Spleen (tissue), 11 donors: ENCODE measurements at regions not wholly inside any gene's neighbourhood (a gene's known extent, or its start where the extent isn't known, plus 50 kb on each side); places are given as distances from the start of the nearest gene placed in this dataset.

ENCODE experiments used
- DNase-seq: peaks from one replicate; pipeline ENCODE4 v3.0.0-alpha.2; 2020
- H3K27ac ChIP-seq, 8 donors: fragments of 200-600 bp; sonication (generic) in 7 of 8; 1 replicate in 4 of 8; 2 replicates in 4 of 8; pipeline versions ENCODE4 v1.5.0 to v1.8.0; 2016 to 2021; ENCODE audit warnings: inconsistent platforms in 4 of 8, mild to moderate bottlenecking in 4 of 8, moderate library complexity in 1 of 8
- H3K27me3 ChIP-seq, 7 donors: fragments of 200-600 bp; sonication (generic) in 6 of 7; replicated peaks in 1 of 7; 1 replicate in 4 of 7; 2 replicates in 3 of 7; pipeline versions ENCODE4 v1.5.0 to v1.8.0; 2016 to 2021; ENCODE audit warnings: inconsistent platforms in 3 of 7, mild to moderate bottlenecking in 1 of 7
- H3K36me3 ChIP-seq, 6 donors: fragments of 200-600 bp; sonication (generic) in 5 of 6; 1 replicate in 4 of 6; 2 replicates in 2 of 6; pipeline versions ENCODE4 v1.5.0 to v1.8.0; 2016 to 2021; ENCODE audit warnings: inconsistent platforms in 2 of 6
- H3K4me1 ChIP-seq, 6 donors: fragments of 200-600 bp; sonication (generic) in 5 of 6; 1 replicate in 3 of 6; 2 replicates in 3 of 6; pipeline versions ENCODE4 v1.5.0 to v1.8.0; 2016 to 2021; ENCODE audit warnings: inconsistent platforms in 3 of 6
- H3K4me3 ChIP-seq, 8 donors: fragments of 200-600 bp; sonication (generic) in 7 of 8; 1 replicate in 4 of 8; 2 replicates in 4 of 8; pipeline versions ENCODE4 v1.5.0 to v1.8.0; 2016 to 2021; ENCODE audit warnings: inconsistent platforms in 4 of 8, mild to moderate bottlenecking in 4 of 8, moderate library complexity in 2 of 8
- H3K9me3 ChIP-seq, 8 donors: fragments of 200-600 bp; sonication (generic) in 7 of 8; 1 replicate in 4 of 8; 2 replicates in 4 of 8; pipeline versions ENCODE4 v1.5.0 to v1.8.0; 2016 to 2021; ENCODE audit warnings: inconsistent platforms in 4 of 8
- CTCF ChIP-seq, 11 experiments: fragments of 200-600 bp in 7 of 11; fragments of 450-650 bp in 4 of 11; sonication (generic) in 4 of 11; IDR thresholded peaks in 8 of 11; conservative IDR thresholded peaks in 3 of 11; 1 replicate in 7 of 11; 2 replicates in 4 of 11; pipeline versions ENCODE4 v1.4.0 to v1.8.0; 2016 to 2021; ENCODE audit warnings: antibody characterized with exemption in 11 of 11, inconsistent platforms in 4 of 11, mild to moderate bottlenecking in 1 of 11
- POLR2A ChIP-seq, 3 donors: fragments of 450-650 bp; IDR thresholded peaks; one replicate each; pipeline ENCODE4 v1.5.1; 2017; ENCODE audit warnings: antibody characterized with exemption in 3 of 3, mild to moderate bottlenecking in 1 of 3
- POLR2AphosphoS5 ChIP-seq, 3 donors: sonication (generic); formaldehyde crosslinking; IDR thresholded peaks; one replicate each; pipeline ENCODE4 v1.5.1; 2017; ENCODE audit warnings: antibody characterized with exemption in 3 of 3
- WGBS, 5 donors: extraction: QIAGEN DNeasy Blood & Tissue Kit in 3 of 5; methylation state at CpG; one replicate each; pipeline versions ENCODE4 v1.1.5 to v1.1.7; 2013 to 2018; 5-methylcytosine and 5-hydroxymethylcytosine counted together
- intact Hi-C: fragments of 100-400 bp; cut with DNase I; formaldehyde crosslinking; loops from one replicate; pipeline ENCODE4 v1.15.0; 2023; ENCODE audit warnings: low total_unique reads
- donor health status: healthy with polysubstance abuse.
- donor health status: DM: no; HTN: no; CAD: no; lungs with moderate emphysema.
- donor health status: DM: no; HTN: no; CAD: no.
- donor health status: Bipolar disorder and iron deficiency.
- donor health status: healthy.
- donor health status: DM: no; HTN: no; CAD: no.
- donor health status: DM: yes; HTN: yes; CAD: no.

- Histone ChIP-seq H3K27me3 (no peaks in the 10 kb centered on the region), H3K27ac (no peak overlapping the region), H3K36me3 (no peaks in the 10 kb centered on the region), H3K9me3 (no peaks in the 10 kb centered on the region), H3K4me1 (no peaks in the 10 kb centered on the region), H3K4me3 (no peak overlapping the region)
- 79 to 90% (median 86%) methylated on average over 11 of the region's 11 CpGs for WGBS, 5 donors
- intact Hi-C loops, result no loop called here
- no peak for TF ChIP-seq CTCF (IDR thresholded peaks at IDR 0.05 in 8 of 11, conservative IDR thresholded peaks at IDR 0.05 in 3 of 11)
- TF ChIP-seq POLR2A (IDR thresholded peaks at IDR 0.05), result no peak
- no peak for TF ChIP-seq POLR2AphosphoS5 (IDR thresholded peaks at IDR 0.05)
- no peak for DNase-seq
Measured at GRCh38 chr16:50494501-50495491, 53.4 kb upstream of the NKD1 start.

- Histone ChIP-seq H3K27me3 (no peaks in the 10 kb centered on the region), H3K9me3 (no peaks in the 10 kb centered on the region), H3K4me3 (no peak overlapping the region), H3K36me3 (no peaks in the 10 kb centered on the region), H3K27ac (no peak overlapping the region), H3K4me1 (no peaks in the 10 kb centered on the region)
- TF ChIP-seq POLR2AphosphoS5 (IDR thresholded peaks at IDR 0.05), result no peak
- no peak for DNase-seq
- WGBS, 5 donors, result 87 to 93% (median 89%) methylated on average over 8 of the region's 8 CpGs
- intact Hi-C loops, result no loop called here
Measured at GRCh38 chr16:50491516-50491915, 56.7 kb upstream of the NKD1 start.

GRCh38 chr16:50490828-50491227 is 57.4 kb upstream of the NKD1 start:
- intact Hi-C loops, result no loop called here
- TF ChIP-seq CTCF (IDR thresholded peaks at IDR 0.05 in 8 of 11, conservative IDR thresholded peaks at IDR 0.05 in 3 of 11), result no peak
- no peak for TF ChIP-seq POLR2A (IDR thresholded peaks at IDR 0.05)
- TF ChIP-seq POLR2AphosphoS5 (IDR thresholded peaks at IDR 0.05), result no peak
- 83 to 96% (median 91%) methylated on average over 2 of the region's 2 CpGs for WGBS, 5 donors
- Histone ChIP-seq H3K36me3 (no peaks in the 10 kb centered on the region), H3K9me3 (peaks cover 0 to 3% (median 1%) of the 10 kb centered on the region in 8 donors), H3K27me3 (no peaks in the 10 kb centered on the region), H3K4me1 (no peaks in the 10 kb centered on the region), H3K27ac (no peak overlapping the region), H3K4me3 (no peak overlapping the region)
- DNase-seq, result no peak

GRCh38 chr16:50489182-50489581 is 59.0 kb upstream of the NKD1 start:
- intact Hi-C loops, result no loop called here

More at GRCh38 chr16:50489182-50489581, 59.0 kb upstream of the NKD1 start:
- 65 to 85% (median 74%) methylated on average over 3 of the region's 3 CpGs for WGBS, 5 donors
- TF ChIP-seq CTCF (IDR thresholded peaks at IDR 0.05 in 8 of 11, conservative IDR thresholded peaks at IDR 0.05 in 3 of 11) (no peak), POLR2AphosphoS5 (IDR thresholded peaks at IDR 0.05) (no peak), POLR2A (IDR thresholded peaks at IDR 0.05) (no peak)
- no peak overlapping the region for H3K4me3 ChIP-seq
- H3K27ac ChIP-seq, result no peak overlapping the region
- H3K36me3 ChIP-seq, result no peaks in the 10 kb centered on the region
- no peaks in the 10 kb centered on the region for H3K27me3 ChIP-seq
- H3K4me1 ChIP-seq, result no peaks in the 10 kb centered on the region
- DNase-seq, result no peak
- peaks cover 0 to 19% (median 14%) of the 10 kb centered on the region in 8 donors for H3K9me3 ChIP-seq
